HG03196 (cell line): ENCODE measurements at regions not wholly inside any gene's neighbourhood (a gene's known extent, or its start where the extent isn't known, plus 50 kb on each side); places are given as distances from the start of the nearest gene placed in this dataset.
"Not testable (repeated sequence)": the region's sequence is repeated elsewhere in the genome, so short reads cannot be mapped to it uniquely, and the experiment has no call there.

ENCODE experiments used
- ATAC-seq: cut with Tn5 transposase; IDR thresholded peaks from one replicate; pipeline ENCODE4 v1.9.1; 2021; ENCODE audit not compliant: unreplicated experiment

DNA sequence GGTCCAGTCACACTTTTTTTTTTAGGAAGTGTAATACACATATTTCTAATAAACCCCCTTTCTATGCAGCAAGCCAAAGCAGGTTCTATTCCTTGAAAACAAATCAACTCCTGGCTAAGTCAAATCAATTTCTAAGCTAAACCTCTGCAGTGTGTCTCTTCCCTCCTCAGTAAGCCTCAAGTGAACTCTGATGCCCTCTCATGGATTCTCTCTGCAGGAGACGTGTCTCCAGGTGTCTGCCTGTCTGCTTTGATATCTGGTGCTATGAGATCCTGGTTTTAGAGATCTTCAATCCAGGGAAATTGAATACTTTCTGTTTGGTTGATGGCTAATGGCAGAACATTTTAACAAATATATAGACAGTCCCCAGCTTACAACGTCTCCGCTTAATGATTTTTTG, 791.7 kb downstream of the AACS start:
- no peak for ATAC-seq

DNA sequence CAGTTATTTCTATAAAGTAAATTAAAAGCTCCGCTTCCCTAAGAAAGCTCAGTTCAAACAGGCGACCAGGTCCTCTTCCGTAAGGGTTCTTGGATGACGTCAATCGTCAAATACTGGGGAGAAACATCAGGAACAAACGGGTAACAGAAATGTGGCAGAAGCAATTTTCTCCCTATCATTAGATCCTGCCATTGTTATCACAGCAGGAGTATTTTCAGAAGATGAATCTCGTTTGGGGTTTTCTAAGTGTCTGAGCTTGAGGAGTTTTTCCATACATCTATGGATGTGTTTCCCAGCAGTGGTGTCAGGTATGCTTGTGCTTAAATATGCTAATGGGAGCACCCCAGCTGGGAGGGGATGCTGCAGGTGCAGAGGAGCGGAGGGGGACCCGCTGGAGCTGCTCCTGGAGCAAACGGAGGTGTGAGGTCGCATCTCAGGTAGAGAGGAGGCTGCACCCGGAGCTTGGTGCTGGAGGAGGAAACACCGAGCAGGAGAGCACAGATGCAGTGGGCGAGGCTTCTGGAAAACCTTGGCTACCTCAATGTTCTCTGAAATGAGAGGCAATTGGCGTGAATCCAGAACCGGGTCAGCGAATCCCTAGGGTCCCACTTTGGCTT, 795.5 kb downstream of the AACS start:
- no peak for ATAC-seq

DNA sequence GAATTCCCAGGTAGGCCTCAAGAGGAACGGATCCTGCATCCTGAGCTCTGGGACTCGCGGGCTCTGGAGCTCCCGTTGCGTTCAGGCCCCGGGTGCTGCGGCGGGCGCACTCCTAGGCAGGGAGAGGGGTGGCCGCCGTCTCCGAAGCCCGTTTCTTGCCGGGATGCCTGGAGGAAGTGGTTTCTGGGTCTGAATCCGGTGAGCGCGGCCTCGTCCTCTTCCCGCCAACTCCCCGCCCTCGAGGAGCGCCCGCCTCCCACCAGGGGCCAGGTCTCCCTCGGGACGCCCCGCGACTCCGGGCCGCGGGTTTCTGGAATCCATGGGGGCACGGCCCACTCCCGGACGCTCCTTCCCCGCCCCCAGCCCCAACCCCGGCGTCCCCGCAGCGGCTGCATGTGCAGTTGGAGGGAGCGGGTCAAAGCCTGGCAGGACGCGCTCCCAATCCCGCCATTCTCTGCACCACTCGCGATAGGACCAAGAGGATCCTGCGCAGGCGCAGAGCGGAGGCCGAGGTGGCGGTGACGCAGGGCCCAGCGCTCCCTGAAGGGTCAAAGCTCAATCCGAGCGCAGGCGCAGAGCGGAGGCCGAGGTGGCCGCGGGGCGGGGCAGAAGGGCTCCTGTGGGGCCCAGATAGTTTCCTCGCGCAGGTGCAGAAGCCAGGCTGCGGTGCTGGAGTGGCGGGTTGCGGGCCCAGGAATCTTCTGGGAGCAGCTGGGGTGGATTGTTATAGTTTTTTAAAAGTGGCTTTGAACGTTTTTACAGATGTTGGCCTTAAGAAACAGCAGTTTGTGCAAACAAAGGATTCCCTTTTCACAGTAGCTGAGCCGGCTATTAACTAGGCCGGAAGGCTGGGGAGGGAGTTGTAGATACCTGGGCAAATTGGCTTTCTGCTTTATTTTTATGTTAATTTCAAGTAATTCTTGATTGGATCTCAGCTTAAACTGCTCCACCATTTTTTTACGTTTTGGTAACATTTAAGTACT, 796.4 kb downstream of the AACS start:
- ATAC-seq = no peak

DNA sequence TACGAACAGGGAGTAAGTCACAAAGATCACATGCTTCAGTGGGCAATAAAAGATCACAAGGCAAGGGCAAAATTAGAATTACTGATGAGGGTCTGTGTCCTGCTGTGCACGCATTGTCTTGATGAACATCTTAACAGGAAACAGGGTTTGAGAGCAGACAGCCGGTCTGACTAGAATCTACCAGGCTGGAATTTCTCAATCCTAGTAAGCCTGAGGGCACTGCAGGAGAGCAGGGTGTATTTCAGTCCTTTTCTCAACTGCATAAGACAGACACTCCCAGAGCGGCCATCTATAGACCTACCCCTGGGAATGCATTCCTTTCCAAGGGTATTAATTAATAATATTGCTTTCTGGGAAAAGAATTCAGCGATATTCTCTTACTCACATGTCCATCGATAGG, 800.0 kb downstream of the AACS start:
- ATAC-seq = not testable (repeated sequence)

DNA sequence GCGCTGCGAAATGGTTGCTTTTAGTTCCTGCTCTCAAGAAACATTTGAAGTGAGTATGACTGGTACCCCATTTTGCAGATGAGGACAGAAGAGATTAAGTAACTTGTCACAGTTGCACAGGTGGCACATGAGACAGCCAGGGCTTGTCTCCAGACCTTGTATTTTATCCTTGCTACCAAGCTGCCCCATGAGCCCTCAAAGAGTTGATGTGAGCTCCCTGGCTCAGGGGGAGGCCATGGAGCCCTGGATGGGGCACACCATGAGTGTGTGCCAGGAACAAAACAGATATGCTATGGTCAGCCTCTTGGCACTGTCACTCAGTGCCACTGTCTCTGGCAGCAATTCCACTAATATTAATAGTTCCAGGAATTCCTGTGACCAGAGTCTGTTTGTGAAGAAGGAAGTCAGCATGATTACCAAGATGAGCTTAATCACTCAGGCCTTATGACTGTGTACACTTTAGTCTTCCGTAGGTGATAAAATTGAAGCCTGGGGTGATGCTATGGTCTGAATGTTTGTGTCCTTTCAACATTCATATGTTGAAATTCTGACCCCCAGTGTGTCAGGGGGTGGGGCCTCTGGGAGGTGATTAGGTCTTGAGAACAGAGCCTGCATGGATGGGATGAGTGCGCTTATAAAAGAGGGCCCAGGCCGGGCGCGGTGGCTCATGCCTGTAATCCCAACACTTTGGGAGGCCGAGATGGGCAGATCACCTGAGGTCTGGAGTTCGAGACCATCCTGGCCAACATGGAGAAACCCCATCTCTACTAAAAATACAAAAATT, 806.8 kb downstream of the AACS start:
- ATAC-seq = no peak

DNA sequence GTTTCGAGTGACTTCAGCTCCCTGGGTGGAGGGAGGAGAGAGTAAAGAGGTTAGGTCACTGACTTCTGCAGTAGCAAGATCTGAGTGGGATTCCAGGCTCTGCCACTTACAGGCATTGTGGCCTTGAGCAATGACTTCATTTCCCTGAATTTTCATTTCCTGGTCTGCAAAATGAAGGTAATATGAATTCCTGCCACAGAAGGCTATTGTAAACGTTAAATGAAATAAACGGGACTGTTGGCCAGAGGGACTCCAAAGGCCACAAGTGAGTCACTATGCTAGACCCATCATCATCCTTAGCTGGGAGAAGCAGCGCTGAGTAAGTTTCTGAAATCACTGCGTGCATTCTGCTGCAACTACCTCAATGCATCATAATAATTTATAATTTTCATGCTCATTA, 807.8 kb downstream of the AACS start:
- ATAC-seq = no peak

DNA sequence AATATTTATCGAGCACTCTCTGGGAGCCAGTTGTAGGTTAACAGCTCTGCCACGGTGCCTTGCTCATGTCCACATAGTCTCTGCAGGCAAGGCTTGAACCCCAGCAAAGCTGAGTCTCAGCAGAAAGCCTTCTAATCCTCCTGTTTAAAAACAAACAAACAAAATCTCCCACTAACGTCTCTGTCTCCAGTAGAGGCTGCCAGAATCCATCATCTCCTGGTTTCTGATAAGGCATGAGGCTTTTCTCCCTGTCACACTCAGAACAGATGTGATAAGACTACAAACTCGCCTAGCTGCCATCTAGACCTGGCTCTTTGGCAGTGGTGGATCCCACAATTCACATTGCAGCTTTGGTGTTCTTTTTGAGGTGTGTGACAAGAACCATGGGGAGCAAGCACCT, 813.2 kb downstream of the AACS start:
- no peak for ATAC-seq

DNA sequence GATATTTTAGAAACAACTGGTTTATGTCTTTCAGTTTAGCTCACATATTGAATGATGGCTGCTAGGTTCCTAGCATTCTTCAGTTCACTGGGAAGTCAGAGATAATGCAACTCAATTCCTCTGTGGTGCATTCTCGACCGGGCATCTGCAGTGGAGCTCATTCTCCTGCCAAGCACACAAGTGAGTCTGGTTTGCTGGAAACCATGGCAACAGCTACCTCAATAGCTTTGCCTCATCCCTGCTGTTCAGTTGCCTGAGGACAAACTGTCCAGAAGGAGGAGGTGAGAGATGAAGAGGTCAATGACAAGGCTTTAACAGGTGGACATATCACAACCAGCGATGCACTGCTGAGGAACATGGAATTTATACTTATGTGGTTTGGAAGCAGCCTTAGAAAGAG, 816.9 kb downstream of the AACS start:
- no peak for ATAC-seq

DNA sequence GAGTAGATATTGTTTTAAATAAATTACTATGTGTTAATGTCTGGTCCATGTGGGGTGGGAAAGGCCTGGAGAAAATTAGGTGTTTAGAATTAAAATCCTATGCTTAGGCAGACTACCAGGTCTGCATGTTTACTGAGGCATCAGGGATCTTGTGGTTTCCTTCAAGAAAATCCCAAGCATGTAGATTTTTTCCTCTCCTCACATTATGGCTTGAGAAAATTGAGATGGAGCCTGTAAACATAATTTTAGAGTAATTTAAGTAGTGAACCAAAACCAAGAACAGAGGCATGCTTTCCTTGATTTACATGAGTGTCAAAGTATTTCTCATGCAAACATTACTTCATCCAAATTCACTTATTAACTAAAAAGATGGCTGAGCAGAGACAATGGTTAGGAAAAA, 823.7 kb downstream of the AACS start:
- ATAC-seq = no peak

DNA sequence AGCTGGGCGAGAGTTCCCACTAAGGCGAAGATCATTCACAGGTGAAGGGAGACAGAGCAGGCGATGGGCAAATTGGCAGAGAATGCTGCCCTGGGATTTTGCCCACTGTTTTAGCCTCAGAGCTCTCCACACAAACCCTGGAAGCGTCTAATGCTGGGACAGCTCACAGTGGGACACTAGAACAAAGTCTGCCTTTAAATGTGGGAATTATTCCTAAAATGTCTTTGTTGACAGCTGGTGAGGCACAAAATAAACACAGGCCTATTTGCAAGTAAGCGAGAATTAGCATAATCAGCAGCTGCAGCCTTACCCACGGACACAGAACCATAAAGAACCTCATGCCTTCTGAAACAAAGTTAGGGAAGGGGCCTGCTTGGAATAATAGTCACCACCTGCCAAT, 824.5 kb downstream of the AACS start:
- no peak for ATAC-seq

DNA sequence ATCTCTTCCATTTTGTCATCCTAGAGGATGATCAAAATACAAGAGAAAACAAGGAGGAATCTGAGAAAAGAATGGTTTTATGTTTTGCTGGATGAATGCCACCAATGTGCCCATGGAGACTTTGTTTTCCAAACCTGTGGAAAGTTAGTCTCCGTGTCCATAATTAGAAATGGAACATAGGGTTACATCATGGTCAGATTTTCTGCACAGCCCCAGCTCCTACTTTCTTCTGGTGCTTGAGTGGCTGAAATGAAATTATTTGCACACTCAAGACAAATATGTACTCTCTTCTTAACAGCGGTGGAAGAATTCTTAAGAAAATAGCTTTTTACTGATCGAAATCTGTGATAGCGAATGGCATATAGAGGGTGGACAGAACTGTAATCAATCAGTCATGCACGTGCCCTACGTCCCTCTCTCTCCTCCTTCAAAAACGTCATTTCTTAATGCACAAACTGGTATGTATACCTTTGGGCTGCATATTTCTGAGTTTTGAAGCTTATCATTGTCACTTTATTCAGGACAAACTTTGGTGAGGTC, 825.2 kb downstream of the AACS start:
- no peak for ATAC-seq

DNA sequence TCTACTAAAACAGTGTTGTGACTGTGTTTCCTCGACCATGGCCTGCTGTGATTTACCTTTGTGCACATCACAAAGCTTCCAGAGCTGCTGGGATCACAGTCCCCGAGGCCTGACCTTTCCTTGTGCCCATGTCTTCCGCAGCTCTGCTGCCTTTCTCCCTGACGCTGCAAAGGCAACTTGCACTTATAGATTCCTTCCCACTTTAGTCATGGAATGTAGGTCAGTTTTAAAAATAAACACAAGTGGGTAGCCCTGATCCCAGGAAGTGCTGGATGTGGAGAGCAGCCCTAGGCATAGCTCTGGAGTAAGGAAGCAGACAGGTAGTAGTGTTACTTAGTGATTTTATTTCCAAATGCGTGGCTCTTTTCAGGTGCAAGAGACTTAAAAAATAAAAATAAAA, 825.7 kb downstream of the AACS start:
- ATAC-seq = no peak

DNA sequence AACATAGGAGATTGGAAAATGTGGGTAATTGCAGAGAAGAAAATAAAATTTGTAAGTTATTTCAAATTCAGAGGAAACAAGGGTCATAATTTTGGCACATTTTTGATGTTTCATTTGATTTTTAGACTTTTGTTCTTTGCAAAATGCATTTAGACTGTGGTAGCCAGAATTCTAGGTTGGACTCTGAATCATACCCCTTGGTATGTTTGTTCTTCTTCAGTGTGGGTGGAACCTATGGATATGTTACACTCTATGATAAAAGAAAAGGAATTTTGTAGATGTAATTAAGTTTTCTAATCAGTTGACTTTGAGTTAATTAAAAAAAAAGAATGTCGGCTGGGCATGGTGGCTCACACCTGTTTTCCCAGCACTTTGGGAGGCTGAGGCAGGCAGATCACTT, 827.0 kb downstream of the AACS start:
- ATAC-seq = no peak

DNA sequence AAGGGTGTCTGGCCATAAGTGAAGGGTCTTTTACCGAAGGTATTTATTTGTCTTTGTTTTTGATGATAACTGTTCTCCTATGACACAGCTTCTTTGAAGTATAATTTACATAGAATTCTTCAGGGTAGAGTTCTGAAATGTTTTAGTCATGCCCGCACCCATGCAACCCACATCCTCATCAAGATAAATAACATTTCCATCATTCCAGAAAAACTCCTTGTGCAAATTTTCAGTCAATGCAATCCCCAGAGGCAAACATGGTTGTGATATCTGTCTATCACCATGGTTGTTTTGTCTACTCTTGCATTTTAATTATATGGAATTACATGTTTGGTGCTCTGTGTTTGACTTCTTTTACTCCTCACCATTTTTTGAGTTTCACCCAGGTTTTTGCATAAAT, 837.8 kb downstream of the AACS start:
- no peak for ATAC-seq

DNA sequence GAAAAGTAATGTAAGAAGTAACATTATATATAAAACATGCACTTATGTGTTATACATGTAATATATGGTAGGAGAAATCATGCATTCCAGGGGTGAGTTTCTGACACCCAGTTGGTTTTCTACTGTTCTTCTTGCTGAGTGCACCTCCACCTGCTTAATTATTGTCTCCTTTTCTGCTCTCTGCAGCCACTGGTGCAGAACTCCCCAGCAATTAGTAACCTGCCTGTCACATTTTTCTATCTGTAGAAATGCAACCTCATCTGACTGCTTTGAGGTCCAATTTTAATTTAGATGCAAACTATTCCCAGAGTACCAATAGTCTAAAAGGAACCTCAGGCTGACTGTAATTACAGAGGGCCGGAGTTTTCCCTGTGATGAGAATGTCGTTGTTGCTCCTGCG, 842.1 kb downstream of the AACS start:
- no peak for ATAC-seq

DNA sequence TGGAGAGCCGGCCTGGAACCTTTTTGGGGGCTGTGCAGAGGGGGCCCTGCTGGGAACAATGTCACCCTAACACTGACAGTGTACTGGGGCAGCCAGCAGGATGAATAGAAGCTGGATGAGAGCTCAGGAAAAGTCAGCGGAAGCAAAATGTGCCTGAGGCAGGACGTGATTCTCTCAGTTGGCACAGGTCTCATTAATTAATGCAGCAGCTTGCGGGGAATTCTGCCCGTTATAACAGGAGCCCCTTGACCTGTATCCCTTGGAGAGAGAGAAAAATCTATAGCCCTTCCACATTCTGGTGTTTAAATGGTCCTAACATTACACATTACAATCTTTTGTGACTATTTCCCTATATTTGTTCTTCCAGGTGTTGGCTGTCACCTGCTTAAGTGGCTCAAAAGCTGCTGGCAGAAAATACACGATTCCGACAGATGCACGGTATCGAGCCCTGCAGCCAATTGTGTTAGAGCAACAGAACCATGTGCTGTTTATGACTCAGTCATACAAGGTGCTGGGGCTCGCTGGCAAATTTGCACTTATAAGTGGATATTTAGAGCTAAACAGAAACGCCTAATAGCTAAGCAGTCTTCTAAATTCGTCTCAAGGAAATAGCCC, 854.7 kb downstream of the AACS start:
- no peak for ATAC-seq

DNA sequence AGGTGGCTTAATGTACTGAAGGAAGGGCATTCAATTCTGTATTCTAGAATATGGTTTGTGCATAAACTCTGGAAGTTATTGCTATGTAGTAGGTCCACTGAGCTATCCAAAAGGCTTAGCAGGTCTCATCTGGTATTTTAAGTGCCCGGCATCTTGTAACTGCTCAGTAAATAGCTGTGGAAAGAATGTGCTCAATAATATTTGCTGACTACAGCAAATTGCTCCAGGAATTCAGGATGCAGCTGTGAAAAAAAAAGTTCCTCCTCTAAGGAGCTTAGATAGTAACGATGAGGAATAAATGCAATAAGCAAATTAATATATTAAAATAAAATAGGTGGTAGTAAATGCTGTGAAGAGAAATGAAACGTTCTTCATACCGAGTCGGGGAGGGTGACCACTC, 857.1 kb downstream of the AACS start:
- ATAC-seq = no peak

DNA sequence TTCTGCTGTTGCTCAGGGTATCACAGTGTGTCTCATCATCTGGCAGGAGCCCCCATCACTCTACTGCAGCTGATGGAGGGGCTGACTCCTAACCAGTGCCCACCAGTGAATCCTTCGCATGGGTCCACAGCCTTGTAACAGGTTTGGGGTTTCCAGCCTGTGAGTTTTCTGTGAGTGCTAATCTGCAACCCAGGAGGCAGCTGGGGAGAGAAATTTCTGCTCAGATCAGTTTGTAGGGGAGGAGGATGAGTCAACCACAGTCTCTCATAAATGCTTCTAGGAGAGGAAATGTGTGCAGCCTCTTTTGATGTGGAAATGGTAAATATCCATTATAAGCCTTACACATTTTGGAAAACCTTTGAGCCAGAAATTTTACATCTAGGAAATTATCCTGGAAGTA, 871.3 kb downstream of the AACS start:
- no peak for ATAC-seq

DNA sequence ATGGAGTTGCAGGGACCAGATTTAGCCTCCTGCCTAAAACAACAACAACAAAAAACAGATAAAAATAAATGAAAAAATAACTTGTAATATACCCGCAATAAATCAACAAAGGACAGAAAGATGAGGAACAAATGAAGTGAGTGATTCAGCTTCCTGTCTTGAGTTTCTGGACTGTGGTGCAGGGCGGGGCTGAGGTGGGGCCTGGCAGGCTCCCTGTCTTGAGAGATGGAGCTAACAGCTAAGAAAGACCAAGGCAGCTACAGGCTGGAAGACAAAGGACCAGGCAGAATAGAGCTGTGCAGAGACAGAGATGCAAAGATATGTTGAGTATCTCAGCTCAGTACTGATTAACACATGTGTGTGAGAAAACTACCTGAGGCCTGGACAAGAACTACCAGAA, 879.2 kb downstream of the AACS start:
- ATAC-seq = no peak

DNA sequence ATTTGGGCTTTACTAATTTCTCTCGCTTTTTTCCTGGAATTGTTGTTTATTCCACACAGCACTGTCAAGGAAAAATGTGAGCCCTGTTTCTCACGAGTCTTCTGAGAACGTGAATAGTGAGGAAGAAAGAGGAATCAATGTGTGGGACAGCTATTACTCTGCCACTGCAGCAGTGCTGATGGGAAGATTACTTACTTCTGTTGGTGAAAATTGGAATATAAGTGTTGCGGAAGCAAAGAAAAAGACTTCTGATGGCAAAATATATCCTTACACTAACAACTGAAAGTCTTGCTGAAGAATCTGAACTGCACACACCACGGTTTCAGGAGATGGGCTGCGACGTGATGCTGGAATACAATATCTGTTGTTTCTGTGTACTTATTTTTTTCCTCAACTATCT, 884.2 kb downstream of the AACS start:
- no peak for ATAC-seq

DNA sequence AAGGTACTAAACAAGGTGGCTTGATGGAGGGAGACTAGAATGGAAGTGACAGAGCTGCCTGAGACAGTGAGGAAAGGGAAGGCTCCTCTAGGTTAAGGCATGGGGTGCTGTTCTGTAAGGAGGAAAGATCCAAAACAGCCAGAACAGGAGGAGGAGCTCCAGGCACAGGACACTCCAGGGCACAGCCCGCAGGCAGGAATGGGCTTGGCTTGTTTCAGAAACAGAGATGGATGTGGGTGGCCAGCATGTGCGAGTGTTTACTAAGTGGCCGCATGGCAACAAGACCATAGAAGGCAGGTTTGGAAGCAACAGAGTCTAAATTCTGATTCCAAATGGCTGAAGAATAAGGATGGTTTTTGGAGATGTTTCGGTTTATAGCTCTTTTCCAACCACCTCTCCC, 889.1 kb downstream of the AACS start:
- no peak for ATAC-seq
